ENCODE measurements at regions not wholly inside any gene's neighbourhood (a gene's known extent, or its start where the extent isn't known, plus 50 kb on each side); places are given as distances from the start of the nearest gene placed in this dataset.
"Not testable (repeated sequence)": the region's sequence is repeated elsewhere in the genome, so short reads cannot be mapped to it uniquely, and the experiment has no call there.

GRCh38 chr7:98771519-98771918 is 98.3 kb downstream of the TMEM130 start:
- DNase-seq (ENCODE audit: low read depth in 2 of 3, low spot score in 2 of 3) = no peak

GRCh38 chr7:98771941-98772603 is 97.7 kb downstream of the TMEM130 start:
- no peak for DNase-seq (ENCODE audit: low read depth in 2 of 3, low spot score in 2 of 3)

DNA sequence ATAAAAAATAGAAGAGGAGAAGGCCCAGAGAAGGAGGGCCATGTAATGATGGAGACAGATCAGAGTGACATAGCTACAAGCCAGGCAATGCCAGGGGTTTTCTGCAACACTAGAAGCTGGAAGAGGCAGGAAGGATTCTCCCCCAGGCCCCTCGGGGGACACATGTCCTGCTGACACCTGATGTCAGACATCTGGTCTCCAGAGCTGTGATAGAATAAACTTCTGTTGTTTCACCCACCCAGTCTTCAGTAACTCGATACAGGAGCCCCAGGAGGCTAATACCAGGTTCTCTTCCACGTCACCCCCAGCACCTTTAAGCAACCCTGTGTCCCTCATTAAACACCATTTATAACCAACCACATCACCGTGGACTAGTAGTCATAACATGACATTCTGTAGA is 94.9 kb downstream of the TMEM130 start:
- DNase-seq (ENCODE audit: low read depth in 2 of 3, low spot score in 2 of 3) = no peak

GRCh38 chr7:98777051-98777450 is 92.8 kb downstream of the TMEM130 start:
- DNase-seq (ENCODE audit: low read depth in 2 of 3, low spot score in 2 of 3) = no peak

DNA sequence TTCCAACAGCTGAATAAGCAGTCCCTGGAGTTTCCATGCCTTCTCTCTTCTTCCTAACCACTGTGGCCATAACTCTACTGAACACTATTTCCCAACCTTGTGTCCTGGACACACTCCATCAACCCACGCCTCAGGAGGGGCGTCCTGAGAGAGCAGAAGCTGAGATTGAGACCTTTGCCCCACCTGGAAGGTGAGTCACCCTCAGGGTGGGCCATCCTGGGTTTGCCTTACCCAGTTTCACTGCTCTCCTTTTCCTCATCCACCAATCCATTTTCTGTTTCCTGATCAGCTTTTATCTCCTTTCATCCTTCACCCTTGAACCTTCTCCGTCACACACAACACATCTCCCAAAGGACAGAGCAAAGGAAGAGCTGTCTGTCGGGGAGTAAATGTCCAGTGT is 91.4 kb downstream of the TMEM130 start:
- DNase-seq (ENCODE audit: low read depth in 2 of 3, low spot score in 2 of 3) = no peak

GRCh38 chr7:98779800-98780587 is 89.8 kb downstream of the TMEM130 start:
- DNase-seq (ENCODE audit: low read depth in 2 of 3, low spot score in 2 of 3) = no peak

GRCh38 chr7:98784216-98784785 is 85.5 kb downstream of the TMEM130 start:
- DNase-seq (ENCODE audit: low read depth in 2 of 3, low spot score in 2 of 3) = no peak

- no peak for DNase-seq (ENCODE audit: low read depth in 2 of 3, low spot score in 2 of 3)
Observed at GRCh38 chr7:98785929-98786571, 83.8 kb downstream of the TMEM130 start.

DNA sequence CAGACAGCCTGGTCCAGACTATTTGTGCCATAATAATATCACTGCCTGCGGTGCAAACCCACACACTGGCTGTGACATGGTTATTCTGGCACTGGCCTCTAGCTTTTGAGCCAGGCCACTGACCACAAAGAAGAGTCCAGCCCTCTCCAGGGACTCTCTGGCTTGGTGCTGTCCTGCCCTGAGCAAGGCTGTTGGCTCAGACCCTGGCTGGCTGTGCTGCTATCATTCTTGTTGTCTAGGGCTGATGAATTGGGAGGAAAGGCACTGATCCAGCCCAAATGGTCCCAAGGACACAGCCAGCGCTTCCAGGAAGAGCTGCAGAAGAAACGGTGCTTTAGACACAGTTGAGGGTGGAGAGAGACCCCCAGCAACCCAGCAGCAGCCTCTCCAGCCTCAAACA is 80.8 kb downstream of the TMEM130 start:
- no peak for DNase-seq (ENCODE audit: low read depth in 2 of 3, low spot score in 2 of 3)

- DNase-seq (ENCODE audit: low read depth in 2 of 3, low spot score in 2 of 3) = not testable (repeated sequence)
Observed at GRCh38 chr7:98794453-98794852, 75.4 kb downstream of the TMEM130 start.

DNA sequence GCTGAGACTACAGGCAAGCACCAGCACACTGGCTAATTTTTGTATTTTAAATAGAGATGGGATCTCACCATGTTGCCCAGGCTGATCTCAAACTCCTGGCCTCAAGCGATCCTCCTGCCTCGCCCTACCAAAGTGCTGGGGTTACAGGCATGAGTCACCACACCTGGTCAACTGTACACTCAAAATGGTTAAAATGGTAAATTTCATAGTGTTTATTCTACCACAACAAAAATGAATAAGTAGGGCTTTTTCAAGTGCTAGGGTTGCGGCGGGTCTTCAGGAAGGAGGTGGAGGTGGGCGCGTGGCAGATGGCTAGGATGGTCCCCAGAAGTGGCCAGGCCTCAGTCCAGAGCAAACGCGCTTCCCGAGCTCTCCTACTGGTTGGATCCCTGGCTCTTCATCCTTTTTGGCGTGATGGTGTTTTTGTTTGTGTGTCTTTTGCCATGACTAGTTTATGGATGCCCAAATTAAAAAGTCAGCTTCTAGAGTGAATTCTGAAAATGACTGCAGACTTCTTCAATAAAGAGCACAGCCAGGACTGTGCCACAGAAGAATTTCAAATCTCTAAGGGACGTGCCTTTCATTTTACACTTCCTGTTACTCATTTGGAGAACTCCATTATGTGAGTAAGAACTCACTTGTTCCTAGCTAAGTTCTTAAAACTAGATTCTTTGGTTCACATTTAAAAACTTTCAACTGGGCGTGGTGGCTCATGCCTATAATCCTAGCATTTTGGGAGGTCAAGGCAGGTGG is 73.9 kb downstream of the TMEM130 start:
- DNase-seq (ENCODE audit: low read depth in 2 of 3, low spot score in 2 of 3) = no peak
